ENCODE measurements at regions not wholly inside any gene's neighbourhood (a gene's known extent, or its start where the extent isn't known, plus 50 kb on each side); places are given as distances from the start of the nearest gene placed in this dataset.

- TF ChIP-seq, protein P1, sequence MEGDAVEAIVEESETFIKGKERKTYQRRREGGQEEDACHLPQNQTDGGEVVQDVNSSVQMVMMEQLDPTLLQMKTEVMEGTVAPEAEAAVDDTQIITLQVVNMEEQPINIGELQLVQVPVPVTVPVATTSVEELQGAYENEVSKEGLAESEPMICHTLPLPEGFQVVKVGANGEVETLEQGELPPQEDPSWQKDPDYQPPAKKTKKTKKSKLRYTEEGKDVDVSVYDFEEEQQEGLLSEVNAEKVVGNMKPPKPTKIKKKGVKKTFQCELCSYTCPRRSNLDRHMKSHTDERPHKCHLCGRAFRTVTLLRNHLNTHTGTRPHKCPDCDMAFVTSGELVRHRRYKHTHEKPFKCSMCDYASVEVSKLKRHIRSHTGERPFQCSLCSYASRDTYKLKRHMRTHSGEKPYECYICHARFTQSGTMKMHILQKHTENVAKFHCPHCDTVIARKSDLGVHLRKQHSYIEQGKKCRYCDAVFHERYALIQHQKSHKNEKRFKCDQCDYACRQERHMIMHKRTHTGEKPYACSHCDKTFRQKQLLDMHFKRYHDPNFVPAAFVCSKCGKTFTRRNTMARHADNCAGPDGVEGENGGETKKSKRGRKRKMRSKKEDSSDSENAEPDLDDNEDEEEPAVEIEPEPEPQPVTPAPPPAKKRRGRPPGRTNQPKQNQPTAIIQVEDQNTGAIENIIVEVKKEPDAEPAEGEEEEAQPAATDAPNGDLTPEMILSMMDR (IDR thresholded peaks at IDR 0.05; ENCODE audit: control insufficient read depth, insufficient read depth, low read depth, low read length, missing control alignments): no peak
- DNase-seq (ENCODE audit: low read depth): no peak
- H3K4me3 ChIP-seq (ENCODE audit: control insufficient read depth, low read depth, low read length): no peak overlapping the region
Observed at GRCh38 chr2:64363848-64364247, 90.1 kb upstream of the LGALSL start.

DNA sequence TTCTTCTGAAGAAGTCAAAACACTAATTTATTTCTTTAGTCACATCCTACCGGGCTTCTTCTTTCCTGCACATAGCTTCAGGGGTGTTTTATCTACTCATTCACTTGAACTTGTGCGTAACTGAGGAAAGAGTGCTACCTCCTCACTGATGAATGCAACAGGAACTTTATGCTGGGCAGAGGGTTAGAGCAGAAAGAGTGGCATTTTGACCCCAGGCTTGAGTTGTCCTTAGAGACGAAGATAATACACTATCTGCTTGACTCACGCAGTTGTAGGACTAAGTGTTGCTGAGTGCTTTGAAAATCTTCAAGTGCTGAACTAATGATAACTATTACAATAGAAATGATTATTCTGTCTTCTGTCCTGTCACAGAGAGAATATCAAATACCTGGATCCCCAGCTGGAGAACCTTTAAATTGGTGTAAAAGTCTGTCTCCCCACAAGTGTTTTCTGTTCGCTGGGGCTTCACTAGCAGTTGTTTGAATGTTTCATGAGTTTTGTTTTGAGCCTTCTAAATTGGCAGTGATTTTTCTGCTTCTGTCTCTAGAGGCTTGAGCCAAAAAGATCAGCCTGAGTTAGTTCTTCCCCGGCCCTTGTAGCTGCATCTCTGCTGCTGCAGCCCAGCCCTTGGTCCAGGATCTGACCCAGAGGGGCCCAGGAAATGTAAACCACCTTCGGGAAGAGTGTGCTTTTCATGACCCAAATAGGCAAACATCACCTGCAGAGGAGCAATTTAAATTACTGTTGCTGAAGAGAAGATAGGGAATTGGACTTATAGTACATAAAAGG is 86.3 kb upstream of the LGALSL start:
- TF ChIP-seq, protein P1 (IDR thresholded peaks at IDR 0.05; ENCODE audit: control insufficient read depth, insufficient read depth, low read depth, low read length, missing control alignments): no peak
- H3K4me3 ChIP-seq (ENCODE audit: control insufficient read depth, low read depth, low read length): no peak overlapping the region
- DNase-seq (ENCODE audit: low read depth): no peak

- TF ChIP-seq, protein P1 (IDR thresholded peaks at IDR 0.05; ENCODE audit: control insufficient read depth, insufficient read depth, low read depth, low read length, missing control alignments): no peak
- no peak overlapping the region for H3K4me3 ChIP-seq (ENCODE audit: control insufficient read depth, low read depth, low read length)
- DNase-seq (ENCODE audit: low read depth): no peak
Observed at GRCh38 chr2:64369706-64370105, 84.3 kb upstream of the LGALSL start.

GRCh38 chr2:64371727-64372126 is 82.2 kb upstream of the LGALSL start:
- no peak for DNase-seq (ENCODE audit: low read depth)
- no peak overlapping the region for H3K4me3 ChIP-seq (ENCODE audit: control insufficient read depth, low read depth, low read length)
- TF ChIP-seq, protein P1 (IDR thresholded peaks at IDR 0.05; ENCODE audit: control insufficient read depth, insufficient read depth, low read depth, low read length, missing control alignments): no peak

- no peak overlapping the region for H3K4me3 ChIP-seq (ENCODE audit: control insufficient read depth, low read depth, low read length)
- DNase-seq (ENCODE audit: low read depth): no peak
- TF ChIP-seq, protein P1 (IDR thresholded peaks at IDR 0.05; ENCODE audit: control insufficient read depth, insufficient read depth, low read depth, low read length, missing control alignments): no peak
Observed at GRCh38 chr2:64374686-64375085, 79.3 kb upstream of the LGALSL start.

- DNase-seq (ENCODE audit: low read depth): no peak
- no peak overlapping the region for H3K4me3 ChIP-seq (ENCODE audit: control insufficient read depth, low read depth, low read length)
- TF ChIP-seq, protein P1 (IDR thresholded peaks at IDR 0.05; ENCODE audit: control insufficient read depth, insufficient read depth, low read depth, low read length, missing control alignments): no peak
Observed at GRCh38 chr2:64376926-64377325, 77.0 kb upstream of the LGALSL start.
